ENCODE measurements at regions not wholly inside any gene's neighbourhood (a gene's known extent, or its start where the extent isn't known, plus 50 kb on each side); places are given as distances from the start of the nearest gene placed in this dataset.

DNA sequence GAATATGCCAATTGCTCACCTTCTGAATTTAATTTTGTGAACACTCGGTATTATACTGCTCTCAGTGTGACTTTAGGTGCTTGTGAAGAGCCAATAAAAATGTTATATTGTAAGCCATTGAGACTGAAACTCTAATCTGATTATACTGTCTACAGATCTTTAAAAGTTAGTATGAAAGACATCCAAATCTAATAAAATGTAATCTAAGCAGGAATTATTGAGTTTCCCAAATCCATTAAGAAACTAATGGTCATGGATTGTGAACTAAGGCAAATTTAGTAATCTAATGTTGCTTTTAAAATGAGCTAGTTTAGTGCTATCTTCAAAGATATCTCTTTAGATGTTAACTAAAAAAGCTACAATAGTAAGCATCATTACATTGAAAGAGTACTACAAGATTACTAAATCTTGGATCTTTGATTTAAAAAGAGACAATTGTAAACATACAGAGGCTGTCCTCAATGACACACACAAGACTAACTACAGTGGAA lies 1132.4 kb upstream of the B3GALT2 start:
- TF ChIP-seq, protein P1, sequence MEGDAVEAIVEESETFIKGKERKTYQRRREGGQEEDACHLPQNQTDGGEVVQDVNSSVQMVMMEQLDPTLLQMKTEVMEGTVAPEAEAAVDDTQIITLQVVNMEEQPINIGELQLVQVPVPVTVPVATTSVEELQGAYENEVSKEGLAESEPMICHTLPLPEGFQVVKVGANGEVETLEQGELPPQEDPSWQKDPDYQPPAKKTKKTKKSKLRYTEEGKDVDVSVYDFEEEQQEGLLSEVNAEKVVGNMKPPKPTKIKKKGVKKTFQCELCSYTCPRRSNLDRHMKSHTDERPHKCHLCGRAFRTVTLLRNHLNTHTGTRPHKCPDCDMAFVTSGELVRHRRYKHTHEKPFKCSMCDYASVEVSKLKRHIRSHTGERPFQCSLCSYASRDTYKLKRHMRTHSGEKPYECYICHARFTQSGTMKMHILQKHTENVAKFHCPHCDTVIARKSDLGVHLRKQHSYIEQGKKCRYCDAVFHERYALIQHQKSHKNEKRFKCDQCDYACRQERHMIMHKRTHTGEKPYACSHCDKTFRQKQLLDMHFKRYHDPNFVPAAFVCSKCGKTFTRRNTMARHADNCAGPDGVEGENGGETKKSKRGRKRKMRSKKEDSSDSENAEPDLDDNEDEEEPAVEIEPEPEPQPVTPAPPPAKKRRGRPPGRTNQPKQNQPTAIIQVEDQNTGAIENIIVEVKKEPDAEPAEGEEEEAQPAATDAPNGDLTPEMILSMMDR (IDR thresholded peaks at IDR 0.05), result no peak
- no peak for TF ChIP-seq POLR2A (IDR thresholded peaks at IDR 0.05)

All from heart left ventricle (tissue), 13 donors.